GM12892 (cell line): ENCODE measurements at regions not wholly inside any gene's neighbourhood (a gene's known extent, or its start where the extent isn't known, plus 50 kb on each side); places are given as distances from the start of the nearest gene placed in this dataset.

Experiments used
- POLR2A ChIP-seq: IDR thresholded peaks from 2 replicates; pipeline ENCODE4 v1.6.1; 2011; ENCODE audit warnings: low read depth, low read length, control low read depth
- POLR2AphosphoS5 ChIP-seq: IDR thresholded peaks from 2 replicates; pipeline ENCODE4 v1.6.1; 2011; ENCODE audit warnings: low read depth, low read length, control low read depth

GRCh38 chr9:84615544-84615943 lies 54.0 kb upstream of the NTRK2 start:
- no peak for TF ChIP-seq POLR2A
- TF ChIP-seq POLR2AphosphoS5: no peak
